ENCODE measurements at regions not wholly inside any gene's neighbourhood (a gene's known extent, or its start where the extent isn't known, plus 50 kb on each side); places are given as distances from the start of the nearest gene placed in this dataset.

GRCh38 chr7:26013551-26014083 is 138.4 kb upstream of the NFE2L3 start:
- TF ChIP-seq CTCF (IDR thresholded peaks at IDR 0.05), result no peak
- TF ChIP-seq EP300 (IDR thresholded peaks at IDR 0.05), result no peak
- no peak for TF ChIP-seq POLR2A (IDR thresholded peaks at IDR 0.05; ENCODE audit: low read depth)
